ENCODE measurements at regions not wholly inside any gene's neighbourhood (a gene's known extent, or its start where the extent isn't known, plus 50 kb on each side); places are given as distances from the start of the nearest gene placed in this dataset.

- no peak for TF ChIP-seq POLR2AphosphoS5 (IDR thresholded peaks at IDR 0.05)
- no peak for TF ChIP-seq POLR2A (IDR thresholded peaks at IDR 0.05)
Measured at GRCh38 chr2:217227794-217228193, 367.9 kb upstream of the TNP1 start.
